Caco-2 (cell line): ENCODE measurements at regions not wholly inside any gene's neighbourhood (a gene's known extent, or its start where the extent isn't known, plus 50 kb on each side); places are given as distances from the start of the nearest gene placed in this dataset.

Experiments
- BruUV-seq: library from RNA; stranded (reverse); fragments of 400-500 nt; replicated peaks from 2 replicates; lab custom pipeline; 2021; lab: Mats Ljungman, UMichigan
- CTCF ChIA-PET: fragments of 300-600 bp; sonication (Branson Sonifier 250); formaldehyde crosslinking; loops from one replicate; lab custom pipeline; 2022; ENCODE audit warnings: antibody characterized with exemption; lab: Charles Lee
- POLR2A ChIA-PET: fragments of 300-600 bp; sonication (Branson Sonifier 250); formaldehyde crosslinking; loops from one replicate; lab custom pipeline; 2022; ENCODE audit warnings: antibody characterized with exemption; lab: Charles Lee
- DNase-seq, 2 experiments: peaks; one replicate each; pipeline versions ENCODE4 v3.0.0 to v3.0.0-alpha.2; 2020 to 2022
- H3K27me3 ChIP-seq: replicated peaks from 2 replicates; pipeline ENCODE4 v1.6.0; 2011; ENCODE audit warnings: low read length; ENCODE audit not compliant: control insufficient read depth, insufficient read depth
- H3K36me3 ChIP-seq: 2 replicates; pipeline ENCODE4 v1.5.1; 2011; ENCODE audit warnings: low read length; ENCODE audit not compliant: control insufficient read depth, insufficient read depth
- H3K4me1 ChIP-seq: fragments of 250-450 bp; sonication (Bioruptor Pico); 2 replicates; pipeline ENCODE4 v1.5.1; 2020; ENCODE audit warnings: mild to moderate bottlenecking
- H3K4me3 ChIP-seq: 2 replicates; pipeline ENCODE4 v1.5.1; 2011; ENCODE audit warnings: low read depth, mild to moderate bottlenecking, control low read depth, low read length
- H3K9me3 ChIP-seq: fragments of 250-450 bp; sonication (Bioruptor Pico); 2 replicates; pipeline ENCODE4 v1.5.1; 2020; ENCODE audit warnings: mild to moderate bottlenecking, moderate library complexity
- H3K27ac Mint-ChIP-seq: one replicate; pipeline ENCODE4 v1.8.0; 2022; ENCODE audit warnings: mixed read lengths; ENCODE audit not compliant: unreplicated experiment
- H3K27me3 Mint-ChIP-seq: one replicate; pipeline ENCODE4 v1.8.0; 2022; ENCODE audit warnings: mixed read lengths; ENCODE audit not compliant: insufficient read depth, unreplicated experiment
- H3K36me3 Mint-ChIP-seq: one replicate; pipeline ENCODE4 v1.8.0; 2022; ENCODE audit warnings: mild to moderate bottlenecking, mixed read lengths; ENCODE audit not compliant: insufficient read depth, unreplicated experiment
- H3K4me1 Mint-ChIP-seq: one replicate; pipeline ENCODE4 v1.8.0; 2022; ENCODE audit warnings: low read depth, mixed read lengths; ENCODE audit not compliant: unreplicated experiment
- H3K4me3 Mint-ChIP-seq: one replicate; pipeline ENCODE4 v1.8.0; 2022; ENCODE audit warnings: mild to moderate bottlenecking, moderate library complexity, mixed read lengths; ENCODE audit not compliant: unreplicated experiment
- H3K9me3 Mint-ChIP-seq: one replicate; pipeline ENCODE4 v1.8.0; 2022; ENCODE audit warnings: mixed read lengths; ENCODE audit not compliant: unreplicated experiment
- intact Hi-C: fragments of 100-400 bp; cut with micrococcal nuclease; formaldehyde crosslinking; loops from one replicate; pipeline ENCODE4 v1.10.0; 2022; ENCODE audit not compliant: unreplicated experiment
- TF ChIP-seq, protein P1 (sequence below), 2 experiments: fragments of 200-600 bp in 1 of 2; IDR thresholded peaks; 1 replicate in 1 of 2; 2 replicates in 1 of 2; pipeline versions ENCODE4 v1.5.1 to v1.8.0; 2011 to 2022; ENCODE audit warnings: antibody characterized with exemption in 1 of 2, control low read depth in 1 of 2, inconsistent platforms in 1 of 2, low read depth in 1 of 2, low read length in 1 of 2, mild to moderate bottlenecking in 1 of 2, moderate library complexity in 1 of 2; ENCODE audit not compliant: insufficient read depth in 1 of 2, severe bottlenecking in 1 of 2, unreplicated experiment in 1 of 2

DNA sequence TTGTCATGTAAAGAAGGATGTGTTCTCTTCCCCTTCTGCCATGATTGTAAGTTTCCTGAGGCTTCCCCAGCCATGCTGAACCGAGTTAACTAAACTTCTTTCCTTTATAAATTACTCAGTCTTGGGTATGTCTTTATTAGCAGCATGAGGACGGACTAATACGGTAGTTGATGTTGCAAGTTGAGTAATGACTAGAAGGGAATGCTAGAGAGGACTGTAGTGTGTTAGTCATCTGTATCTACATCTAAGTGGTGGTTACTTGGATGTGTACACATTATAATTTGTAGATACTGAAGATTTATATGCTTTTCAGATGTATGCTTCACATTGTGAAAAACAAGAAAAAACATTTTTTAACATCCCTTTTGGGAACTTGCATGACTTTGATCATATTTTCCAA is 244.6 kb downstream of the POLR1F start:
- CTCF ChIA-PET: no interaction called here
- POLR2A ChIA-PET: no interaction called here
- BruUV-seq: no TSS peak
- intact Hi-C loops: no loop called here
- H3K27me3 ChIP-seq: no peaks in the 10 kb centered on the region
- TF ChIP-seq, protein P1, sequence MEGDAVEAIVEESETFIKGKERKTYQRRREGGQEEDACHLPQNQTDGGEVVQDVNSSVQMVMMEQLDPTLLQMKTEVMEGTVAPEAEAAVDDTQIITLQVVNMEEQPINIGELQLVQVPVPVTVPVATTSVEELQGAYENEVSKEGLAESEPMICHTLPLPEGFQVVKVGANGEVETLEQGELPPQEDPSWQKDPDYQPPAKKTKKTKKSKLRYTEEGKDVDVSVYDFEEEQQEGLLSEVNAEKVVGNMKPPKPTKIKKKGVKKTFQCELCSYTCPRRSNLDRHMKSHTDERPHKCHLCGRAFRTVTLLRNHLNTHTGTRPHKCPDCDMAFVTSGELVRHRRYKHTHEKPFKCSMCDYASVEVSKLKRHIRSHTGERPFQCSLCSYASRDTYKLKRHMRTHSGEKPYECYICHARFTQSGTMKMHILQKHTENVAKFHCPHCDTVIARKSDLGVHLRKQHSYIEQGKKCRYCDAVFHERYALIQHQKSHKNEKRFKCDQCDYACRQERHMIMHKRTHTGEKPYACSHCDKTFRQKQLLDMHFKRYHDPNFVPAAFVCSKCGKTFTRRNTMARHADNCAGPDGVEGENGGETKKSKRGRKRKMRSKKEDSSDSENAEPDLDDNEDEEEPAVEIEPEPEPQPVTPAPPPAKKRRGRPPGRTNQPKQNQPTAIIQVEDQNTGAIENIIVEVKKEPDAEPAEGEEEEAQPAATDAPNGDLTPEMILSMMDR (IDR thresholded peaks at IDR 0.05; ENCODE audit: insufficient read depth in 1 of 2, low read depth in 1 of 2, low read length in 1 of 2, severe bottlenecking in 1 of 2, unreplicated experiment in 1 of 2): no peak
- Mint-ChIP-seq H3K27me3 (no peaks in the 10 kb centered on the region), H3K27ac (no peak overlapping the region), H3K4me1 (no peaks in the 10 kb centered on the region), H3K36me3 (no peaks in the 10 kb centered on the region), H3K9me3 (no peaks in the 10 kb centered on the region), H3K4me3 (no peak overlapping the region)
- no peak overlapping the region for H3K4me3 ChIP-seq
- no peaks in the 10 kb centered on the region for H3K36me3 ChIP-seq
- DNase-seq: no peak
- H3K4me1 ChIP-seq: no peaks in the 10 kb centered on the region
- H3K9me3 ChIP-seq: no peaks in the 10 kb centered on the region

DNA sequence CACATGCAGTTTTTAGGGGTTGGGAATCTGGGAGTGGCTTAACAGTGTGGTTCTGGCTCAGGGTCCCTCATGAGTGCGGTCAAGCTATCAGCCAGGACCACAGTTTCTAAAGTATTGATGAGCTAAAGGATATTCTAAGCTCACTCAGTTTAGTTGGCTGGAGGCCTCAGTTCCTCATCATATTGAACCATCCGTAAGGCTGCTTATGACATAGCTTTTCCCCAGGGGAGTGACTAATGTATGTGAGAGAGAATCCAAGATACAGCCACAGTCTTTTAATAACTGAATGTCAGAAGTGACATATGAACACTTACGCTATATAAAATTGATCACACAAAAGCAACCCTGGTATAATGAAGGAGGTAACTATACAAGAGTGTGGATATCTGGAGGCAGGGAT is 245.3 kb downstream of the POLR1F start:
- ChIA-PET CTCF (interaction anchor here (0.7 kb wide), 1 partner anchor 349 kb away, joined by 10 read pairs; no protein-coding TSS in a partner anchor), POLR2A (no interaction called here)
- no peaks in the 10 kb centered on the region for H3K4me1 ChIP-seq

DNA sequence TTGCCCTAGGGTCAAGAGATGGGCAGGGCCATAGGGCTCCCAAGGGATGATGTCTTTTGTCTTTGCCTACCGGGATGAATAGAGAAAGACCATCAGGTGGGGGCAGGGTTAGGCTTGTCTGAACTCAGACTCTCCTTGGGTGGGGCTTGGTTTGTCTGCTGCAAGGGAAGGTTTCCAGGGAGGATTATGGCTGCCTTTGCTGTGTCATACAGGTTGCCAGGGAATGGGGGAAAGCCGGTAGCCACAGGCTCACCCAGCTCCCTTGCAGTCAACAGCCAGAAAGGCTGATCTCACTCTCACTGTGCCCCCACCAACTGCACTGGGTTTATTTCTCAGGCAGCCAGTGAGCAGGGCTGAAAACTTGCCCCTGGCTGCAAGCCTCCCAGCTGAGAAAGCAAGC is 253.2 kb downstream of the POLR1F start:
- DNase-seq: no peak
- Mint-ChIP-seq H3K27me3 (peaks cover 3% of the 10 kb centered on the region), H3K9me3 (no peaks in the 10 kb centered on the region), H3K27ac (no peak overlapping the region), H3K4me3 (no peak overlapping the region), H3K36me3 (no peaks in the 10 kb centered on the region), H3K4me1 (no peaks in the 10 kb centered on the region)
- ChIA-PET CTCF (no interaction called here), POLR2A (no interaction called here)
- Histone ChIP-seq H3K27me3 (no peaks in the 10 kb centered on the region), H3K9me3 (no peaks in the 10 kb centered on the region), H3K4me3 (no peak overlapping the region), H3K4me1 (no peaks in the 10 kb centered on the region), H3K36me3 (no peaks in the 10 kb centered on the region)
- TF ChIP-seq, protein P1 (IDR thresholded peaks at IDR 0.05; ENCODE audit: insufficient read depth in 1 of 2, low read depth in 1 of 2, low read length in 1 of 2, severe bottlenecking in 1 of 2, unreplicated experiment in 1 of 2): no peak
- intact Hi-C loops: no loop called here
- BruUV-seq: no TSS peak

More for the DNA sequence above, 245.3 kb downstream of the POLR1F start:
- intact Hi-C loops: no loop called here
- H3K36me3 Mint-ChIP-seq: no peaks in the 10 kb centered on the region
- BruUV-seq: no TSS peak
- Histone ChIP-seq H3K36me3 (no peaks in the 10 kb centered on the region), H3K27me3 (no peaks in the 10 kb centered on the region), H3K4me3 (no peak overlapping the region), H3K9me3 (no peaks in the 10 kb centered on the region)
- no peak overlapping the region for H3K4me3 Mint-ChIP-seq
- no peaks in the 10 kb centered on the region for H3K4me1 Mint-ChIP-seq
- TF ChIP-seq, protein P1 (IDR thresholded peaks at IDR 0.05; ENCODE audit: insufficient read depth in 1 of 2, low read depth in 1 of 2, low read length in 1 of 2, severe bottlenecking in 1 of 2, unreplicated experiment in 1 of 2): no peak
- H3K27ac Mint-ChIP-seq: no peak overlapping the region
- no peaks in the 10 kb centered on the region for H3K9me3 Mint-ChIP-seq
- no peaks in the 10 kb centered on the region for H3K27me3 Mint-ChIP-seq
- no peak for DNase-seq
